HEK293T (cell line): ENCODE measurements at regions not wholly inside any gene's neighbourhood (a gene's known extent, or its start where the extent isn't known, plus 50 kb on each side); places are given as distances from the start of the nearest gene placed in this dataset.

Experiments used
- CTCF ChIA-PET: fragments of 350-600 bp; formaldehyde crosslinking; extraction: SDS; loops from one replicate; lab custom pipeline; 2021; ENCODE audit warnings: antibody characterized with exemption, inconsistent platforms; lab: Yijun Ruan, JAX
- POLR2A ChIA-PET: fragments of 350-600 bp; formaldehyde crosslinking; extraction: SDS; loops from one replicate; lab custom pipeline; 2020; ENCODE audit warnings: antibody characterized with exemption, inconsistent platforms; lab: Yijun Ruan, JAX
- DNase-seq: peaks from one replicate; pipeline ENCODE4 v3.0.0; 2012; ENCODE audit warnings: mixed read lengths; ENCODE audit errors: extremely low spot score
- ARNT ChIP-seq: fragments of 450-650 bp; IDR thresholded peaks from 2 replicates; pipeline ENCODE4 v1.6.1; 2017; ENCODE audit warnings: mild to moderate bottlenecking
- BHLHE40 ChIP-seq: fragments of 450-650 bp; IDR thresholded peaks from 2 replicates; pipeline ENCODE4 v1.6.1; 2016; ENCODE audit warnings: mild to moderate bottlenecking, moderate library complexity, borderline replicate concordance
- CTBP1 ChIP-seq: fragments of 450-650 bp; IDR thresholded peaks from 2 replicates; pipeline ENCODE4 v1.6.1; 2016; ENCODE audit warnings: borderline replicate concordance
- ELF4 ChIP-seq: fragments of 450-650 bp; IDR thresholded peaks from 2 replicates; pipeline ENCODE4 v1.6.1; 2017; ENCODE audit warnings: antibody characterized with exemption
- FOXA1 ChIP-seq: fragments of 450-650 bp; IDR thresholded peaks from 2 replicates; pipeline ENCODE4 v1.6.1; 2016; ENCODE audit warnings: mild to moderate bottlenecking
- FOXK2 ChIP-seq: fragments of 450-650 bp; IDR thresholded peaks from 2 replicates; pipeline ENCODE4 v1.6.1; 2016; ENCODE audit warnings: mild to moderate bottlenecking
- FOXM1 ChIP-seq: fragments of 450-650 bp; IDR thresholded peaks from 2 replicates; pipeline ENCODE4 v1.6.1; 2017; ENCODE audit warnings: mild to moderate bottlenecking, borderline replicate concordance
- HDGF ChIP-seq: fragments of 450-650 bp; IDR thresholded peaks from 2 replicates; pipeline ENCODE4 v1.6.1; 2017; ENCODE audit warnings: antibody characterized with exemption, borderline replicate concordance
- L3MBTL2 ChIP-seq: fragments of 450-650 bp; conservative IDR thresholded peaks from 2 replicates; pipeline ENCODE4 v1.6.1; 2016; ENCODE audit warnings: mild to moderate bottlenecking
- LEF1 ChIP-seq: fragments of 450-650 bp; IDR thresholded peaks from 2 replicates; pipeline ENCODE4 v1.6.1; 2017; ENCODE audit warnings: mild to moderate bottlenecking, borderline replicate concordance
- NFRKB ChIP-seq: fragments of 450-650 bp; IDR thresholded peaks from 2 replicates; pipeline ENCODE4 v1.6.1; 2016; ENCODE audit warnings: mild to moderate bottlenecking, moderate library complexity
- PKNOX1 ChIP-seq: fragments of 450-650 bp; IDR thresholded peaks from 2 replicates; pipeline ENCODE4 v1.6.1; 2016
- SP1 ChIP-seq: fragments of 450-650 bp; IDR thresholded peaks from 2 replicates; pipeline ENCODE4 v1.6.1; 2017
- SUZ12 ChIP-seq: fragments of 450-650 bp; IDR thresholded peaks from 2 replicates; pipeline ENCODE4 v1.6.1; 2016; ENCODE audit warnings: mild to moderate bottlenecking
- TARDBP ChIP-seq: fragments of 450-650 bp; IDR thresholded peaks from 2 replicates; pipeline ENCODE4 v1.6.1; 2016
- ZNF384 ChIP-seq: fragments of 450-650 bp; IDR thresholded peaks from 2 replicates; pipeline ENCODE4 v1.6.1; 2016

GRCh38 chr21:24208562-24209260 lies 1398.6 kb downstream of the MRPL39 start:
- CTCF ChIA-PET = no interaction called here
- no peak for DNase-seq
- POLR2A ChIA-PET = no interaction called here
- TF ChIP-seq BHLHE40 = no peak
- no peak for TF ChIP-seq SUZ12
- TF ChIP-seq ELF4 = no peak
- no peak for TF ChIP-seq FOXK2
- TF ChIP-seq FOXA1 = no peak
- TF ChIP-seq ZNF384 = no peak
- no peak for TF ChIP-seq CTBP1
- TF ChIP-seq HDGF = no peak
- no peak for TF ChIP-seq SP1
- no peak for TF ChIP-seq L3MBTL2
- no peak for TF ChIP-seq FOXM1
- TF ChIP-seq ARNT = no peak
- TF ChIP-seq NFRKB = no peak
- no peak for TF ChIP-seq TARDBP
- TF ChIP-seq PKNOX1 = no peak
- no peak for TF ChIP-seq LEF1

GRCh38 chr21:24205319-24205718 lies 1402.0 kb downstream of the MRPL39 start:
- ChIA-PET CTCF (no interaction called here), POLR2A (no interaction called here)
- DNase-seq = no peak
- TF ChIP-seq ARNT (no peak), SUZ12 (no peak), FOXM1 (no peak), ZNF384 (no peak), L3MBTL2 (no peak), HDGF (no peak), BHLHE40 (no peak), LEF1 (no peak)

- CTCF ChIA-PET = no interaction called here
- DNase-seq = no peak
- POLR2A ChIA-PET = no interaction called here
- TF ChIP-seq FOXK2 (no peak), CTBP1 (no peak), NFRKB (no peak), LEF1 (no peak), FOXA1 (no peak)
These were observed 1402.6 kb downstream of the MRPL39 start for GRCh38 chr21:24204641-24205040.

- POLR2A ChIA-PET = no interaction called here
- no peak for TF ChIP-seq HDGF
- no peak for TF ChIP-seq ARNT
- TF ChIP-seq SP1 = no peak
- TF ChIP-seq L3MBTL2 = no peak
- no peak for TF ChIP-seq FOXA1
- no peak for TF ChIP-seq PKNOX1
- no peak for TF ChIP-seq FOXM1
- TF ChIP-seq CTBP1 = no peak
- TF ChIP-seq TARDBP = no peak
- no peak for TF ChIP-seq SUZ12
- TF ChIP-seq LEF1 = no peak
- TF ChIP-seq ELF4 = no peak
- no peak for TF ChIP-seq NFRKB
- CTCF ChIA-PET = no interaction called here
- DNase-seq = no peak
These were observed 1407.2 kb downstream of the MRPL39 start for GRCh38 chr21:24200052-24200451.

- ChIA-PET POLR2A (no interaction called here), CTCF (no interaction called here)
- no peak for DNase-seq
- TF ChIP-seq PKNOX1 (no peak), LEF1 (no peak), HDGF (no peak)
These were observed 1409.4 kb downstream of the MRPL39 start for GRCh38 chr21:24197923-24198322.

- ChIA-PET CTCF (no interaction called here), POLR2A (no interaction called here)
- TF ChIP-seq HDGF (no peak), ARNT (no peak), PKNOX1 (no peak), NFRKB (no peak), SP1 (no peak), BHLHE40 (no peak), L3MBTL2 (no peak), FOXM1 (no peak), LEF1 (no peak), SUZ12 (no peak), FOXA1 (no peak), ZNF384 (no peak)
- DNase-seq = no peak
These were observed 1410.1 kb downstream of the MRPL39 start for GRCh38 chr21:24197132-24197643.
